HG03097 (cell line): ENCODE measurements at regions not wholly inside any gene's neighbourhood (a gene's known extent, or its start where the extent isn't known, plus 50 kb on each side); places are given as distances from the start of the nearest gene placed in this dataset.
"Not testable (repeated sequence)": the region's sequence is repeated elsewhere in the genome, so short reads cannot be mapped to it uniquely, and the experiment has no call there.

Experiments
- ATAC-seq: cut with Tn5 transposase; IDR thresholded peaks from one replicate; pipeline ENCODE4 v1.9.1; 2021; ENCODE audit not compliant: unreplicated experiment, low FRiP score

DNA sequence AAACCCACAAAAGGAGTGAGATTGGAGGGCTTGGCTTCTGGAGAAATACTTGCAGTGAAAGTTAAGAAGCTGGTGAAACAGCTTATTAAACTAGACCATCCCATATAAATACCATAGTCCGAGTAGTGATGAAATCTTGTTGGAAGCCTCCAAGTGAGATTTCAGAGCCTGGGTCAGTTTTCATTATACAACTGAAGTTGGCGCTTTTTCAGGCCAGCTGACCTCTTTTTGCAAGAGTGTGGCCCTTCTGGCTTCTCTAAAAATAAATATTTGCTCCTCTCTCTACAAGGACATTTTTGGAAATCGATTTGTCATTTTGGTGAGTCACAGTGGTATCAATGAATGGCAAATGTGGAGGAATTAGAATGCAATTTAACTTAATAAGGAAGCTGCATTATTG, 51.2 kb upstream of the THRB start:
- ATAC-seq, result no peak

DNA sequence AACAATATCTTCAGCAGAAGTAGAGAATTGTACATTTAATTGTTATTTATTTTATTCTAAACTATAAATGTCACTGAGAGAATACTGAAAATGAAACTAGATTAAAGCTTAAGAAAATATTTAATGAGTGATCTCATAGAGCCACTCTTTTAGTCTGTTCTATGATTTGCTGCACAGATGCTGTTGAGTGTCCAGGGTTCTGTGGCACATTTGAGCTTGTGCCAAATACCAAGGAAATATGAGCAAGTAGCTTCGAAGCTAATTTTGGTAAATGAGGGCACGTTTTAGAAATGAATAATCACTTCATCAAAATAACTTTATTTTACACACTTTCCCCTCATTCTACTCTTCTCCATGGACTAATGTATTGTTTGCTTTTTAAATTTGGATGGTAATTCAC, 53.6 kb upstream of the THRB start:
- ATAC-seq, result no peak

DNA sequence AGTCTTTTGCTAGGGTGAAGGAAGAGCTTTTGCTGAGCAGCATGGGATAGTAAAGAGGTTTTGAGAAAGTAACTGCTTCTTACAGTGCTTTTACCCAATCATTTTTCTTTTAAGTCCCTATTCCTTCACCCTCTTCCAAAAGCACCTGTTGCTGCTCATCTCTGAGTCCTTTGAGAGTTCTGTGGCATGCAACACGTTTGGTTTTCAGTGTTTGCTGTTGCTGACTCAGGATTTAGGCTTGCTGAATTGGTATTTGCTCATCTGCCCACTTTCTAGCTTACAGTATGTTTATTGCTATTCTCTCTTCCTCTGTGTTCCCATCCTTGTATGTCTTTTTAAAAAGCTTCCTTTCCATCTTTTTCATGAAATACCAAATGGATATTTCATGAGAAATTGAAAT, 55.9 kb upstream of the THRB start:
- ATAC-seq, result no peak

DNA sequence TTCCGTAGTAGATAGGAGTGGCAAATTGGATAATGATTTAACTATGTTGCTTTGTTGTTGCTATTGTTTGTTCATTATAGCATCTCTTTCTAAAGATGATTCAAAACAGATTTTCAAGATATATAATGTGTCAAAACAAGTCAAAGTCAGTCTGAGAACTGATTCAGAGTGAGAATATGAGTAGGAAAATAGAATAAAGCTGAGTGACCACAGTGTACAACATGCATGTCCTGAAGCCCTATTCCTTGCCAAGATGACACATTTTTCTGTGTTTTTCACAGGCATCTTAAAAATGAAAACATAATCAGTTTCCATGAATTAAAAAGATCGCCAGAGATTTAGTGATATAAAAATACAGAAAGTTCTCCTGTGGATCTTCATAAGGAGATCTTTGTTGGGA, 57.0 kb upstream of the THRB start:
- no peak for ATAC-seq

DNA sequence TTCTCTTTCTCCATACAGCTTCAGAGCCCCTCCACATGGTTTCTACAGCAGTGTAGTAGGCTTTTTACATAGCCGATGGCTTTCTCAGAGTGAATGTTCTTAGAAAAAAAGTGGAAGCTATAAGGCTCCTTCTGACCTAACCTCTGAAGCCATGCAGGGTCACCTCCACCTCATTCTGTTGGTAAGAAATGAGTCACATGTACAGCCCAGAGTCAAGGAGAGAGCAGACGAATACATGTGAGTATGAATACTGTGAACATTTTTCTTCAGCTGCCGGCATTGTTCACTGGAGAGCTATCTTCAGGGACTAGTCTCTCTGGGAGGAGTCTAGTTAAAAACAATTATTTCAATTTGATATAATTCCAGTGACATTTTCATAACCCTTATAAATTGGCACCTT, 68.2 kb upstream of the THRB start:
- no peak for ATAC-seq

DNA sequence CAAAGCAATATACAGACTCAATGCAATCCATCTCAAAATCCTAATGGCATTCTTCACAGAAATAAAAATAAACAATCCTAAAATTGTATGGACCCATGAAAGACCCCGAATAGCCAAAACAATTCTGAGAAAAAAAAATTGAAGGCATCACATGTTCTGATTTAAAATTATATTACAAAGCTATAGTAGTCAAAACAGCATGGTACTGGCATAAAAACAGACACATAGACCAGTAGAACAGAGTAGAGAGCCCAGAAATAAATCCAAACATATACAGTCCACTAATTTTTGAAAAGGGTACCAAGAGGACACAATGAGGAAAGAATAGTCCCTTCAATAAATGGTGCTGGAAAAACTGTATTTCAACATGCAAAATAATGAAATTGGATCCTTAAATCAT, 70.4 kb upstream of the THRB start:
- no peak for ATAC-seq

DNA sequence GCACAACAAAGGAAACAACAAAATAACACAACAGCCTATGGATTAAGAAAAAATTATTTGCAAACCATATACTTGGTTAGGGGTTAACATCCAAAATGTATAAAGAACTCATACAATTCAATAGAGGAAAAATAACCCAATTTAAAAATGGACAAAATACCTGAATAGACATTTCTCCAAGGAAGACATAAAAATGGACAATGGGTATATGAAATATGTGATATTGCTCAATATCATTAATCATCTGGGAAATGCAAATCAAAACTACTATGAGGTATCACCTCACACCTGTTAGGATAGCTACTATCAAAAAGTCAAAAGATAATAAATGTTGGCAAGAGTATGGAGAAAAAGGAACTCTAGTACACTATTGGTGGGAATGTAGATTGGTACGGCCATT, 71.0 kb upstream of the THRB start:
- no peak for ATAC-seq

DNA sequence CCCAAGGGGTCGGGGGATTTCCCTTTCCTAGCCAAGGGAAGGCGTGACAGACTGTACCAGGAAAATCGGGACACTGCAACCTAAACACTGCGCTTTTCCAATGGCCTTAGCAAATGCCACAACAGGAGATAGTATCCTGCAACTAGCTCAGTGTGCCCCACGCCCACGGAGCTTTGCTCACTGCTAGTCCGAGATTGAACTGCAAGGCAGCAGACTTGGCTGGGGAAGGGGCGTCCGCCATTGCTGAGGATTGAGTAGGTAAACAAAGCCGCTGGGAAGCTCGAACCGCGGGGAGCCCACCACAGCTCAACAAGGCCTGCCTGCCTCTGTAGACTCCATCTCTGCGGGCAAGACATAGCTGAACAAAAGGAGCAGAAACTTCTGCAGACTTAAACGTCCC, 72.3 kb upstream of the THRB start:
- no peak for ATAC-seq

DNA sequence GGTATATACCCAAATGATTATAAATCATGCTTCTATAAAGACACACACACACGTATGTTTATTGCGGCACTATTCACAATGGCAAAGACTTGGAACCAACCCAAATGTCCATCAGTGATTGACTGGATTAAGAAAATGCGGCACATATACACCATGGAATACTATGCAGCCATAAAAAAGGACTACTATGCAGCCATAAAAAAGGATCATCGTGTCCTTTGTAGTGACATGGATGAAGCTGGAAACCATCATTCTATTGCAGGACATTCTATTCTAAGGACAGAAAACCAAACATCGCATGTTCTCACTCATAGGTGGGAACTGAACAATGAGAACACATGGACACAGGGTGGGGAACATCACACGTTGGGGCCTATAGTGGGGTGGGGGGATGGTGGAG, 77.8 kb upstream of the THRB start:
- not testable (repeated sequence) for ATAC-seq

DNA sequence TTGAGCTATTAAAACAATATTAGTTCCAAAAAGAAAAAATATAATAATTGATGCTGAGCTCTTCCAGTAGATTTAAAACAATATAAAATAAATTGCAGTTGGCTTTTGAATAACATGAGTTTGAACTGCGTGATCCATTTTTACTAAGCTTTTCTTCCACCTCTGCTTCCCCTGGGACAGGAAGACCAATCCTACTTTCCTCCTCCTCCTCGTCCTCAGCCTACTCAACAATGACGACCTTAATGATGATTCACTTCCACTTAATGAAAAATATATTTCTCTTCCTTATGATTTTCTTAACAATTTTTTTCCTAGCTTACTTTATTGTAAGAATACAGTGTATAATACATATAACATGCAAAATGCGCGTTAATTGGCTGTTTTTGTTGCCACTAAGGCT, 78.9 kb upstream of the THRB start:
- no peak for ATAC-seq

DNA sequence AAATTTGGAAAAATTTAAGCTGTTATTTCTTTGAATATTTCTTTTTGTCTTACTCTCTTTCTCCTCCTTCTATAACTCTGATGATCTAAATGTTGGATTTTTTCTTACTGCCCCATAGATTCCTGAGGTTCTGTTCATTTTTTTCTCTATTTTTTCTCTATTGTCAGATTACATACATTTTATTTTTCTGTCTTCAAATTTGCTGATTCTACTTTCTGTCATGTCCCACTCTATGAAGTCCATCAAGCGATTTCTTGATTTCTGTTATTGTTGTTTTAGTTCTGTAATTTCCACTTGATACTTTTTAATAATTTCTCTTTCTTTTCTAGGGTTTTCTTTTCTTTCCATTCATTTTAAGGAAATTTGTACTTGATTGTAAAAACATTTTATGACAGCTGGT, 83.7 kb upstream of the THRB start:
- no peak for ATAC-seq

DNA sequence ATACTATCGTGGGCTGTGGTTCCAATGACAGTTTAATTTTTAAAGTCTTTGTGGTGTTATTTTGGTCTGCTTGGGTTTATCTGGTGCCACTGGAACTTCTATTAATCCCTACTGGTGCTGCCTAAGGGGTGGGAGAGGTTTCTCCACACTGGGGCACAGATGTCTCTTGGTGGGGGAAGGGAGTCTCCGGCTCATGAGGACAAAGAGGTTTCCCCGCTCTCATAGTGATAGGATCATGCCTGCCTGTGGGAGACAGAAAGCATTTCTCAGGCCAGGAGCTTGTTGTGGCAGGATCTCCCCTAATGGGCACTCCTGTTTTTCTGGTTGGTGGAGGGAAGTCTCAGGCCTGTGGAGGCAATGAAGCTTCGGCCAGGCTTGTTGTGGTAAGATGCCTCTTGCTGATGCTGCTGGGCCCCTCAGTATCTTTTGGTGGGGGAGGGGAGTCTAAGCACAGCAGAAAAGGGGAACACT, 84.3 kb upstream of the THRB start:
- no peak for ATAC-seq

DNA sequence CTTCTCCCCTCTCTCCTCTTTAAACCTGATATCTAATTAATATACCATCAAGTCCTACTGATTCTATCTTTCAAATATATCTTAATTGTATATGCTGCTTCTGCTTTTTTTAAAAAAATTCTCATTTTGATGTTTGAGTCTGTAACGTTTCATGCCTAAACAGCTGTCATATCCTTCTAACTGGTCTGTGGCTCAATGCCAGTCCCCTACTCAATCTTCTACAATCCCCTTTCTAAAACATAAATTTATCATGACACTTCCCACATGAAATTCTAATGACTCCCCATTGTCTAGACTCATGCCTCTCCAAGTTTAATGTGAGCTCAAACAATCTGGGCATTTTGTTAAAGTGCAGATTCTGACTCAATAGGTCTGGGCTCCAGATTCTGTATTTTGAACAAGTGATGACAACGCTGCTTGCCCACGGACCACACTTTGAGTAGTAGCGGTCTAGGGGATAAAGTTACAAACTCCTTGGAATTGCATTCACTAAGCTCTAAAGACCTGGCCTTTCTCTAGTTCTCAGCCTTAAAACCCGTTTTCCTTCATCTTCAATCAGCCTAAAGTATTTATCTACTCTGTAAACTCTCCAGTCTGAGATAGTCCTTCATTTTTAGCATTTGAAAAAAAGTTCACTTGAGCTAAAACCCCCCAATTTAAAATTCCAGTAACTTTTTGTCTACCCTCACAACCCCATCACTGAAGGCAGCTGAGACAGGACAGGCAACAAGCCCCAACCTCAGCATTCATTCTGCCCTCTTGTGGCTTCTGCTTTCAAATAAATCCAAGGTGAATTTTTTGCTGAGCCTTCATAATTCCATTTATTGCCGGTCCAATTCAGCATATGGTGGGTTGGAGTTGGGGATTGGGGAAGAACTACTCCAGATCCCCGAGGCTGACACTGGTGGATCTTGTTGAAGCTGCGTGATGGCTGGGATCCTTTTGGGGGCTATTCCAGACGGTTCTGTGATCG, 88.1 kb upstream of the THRB start:
- no peak for ATAC-seq

DNA sequence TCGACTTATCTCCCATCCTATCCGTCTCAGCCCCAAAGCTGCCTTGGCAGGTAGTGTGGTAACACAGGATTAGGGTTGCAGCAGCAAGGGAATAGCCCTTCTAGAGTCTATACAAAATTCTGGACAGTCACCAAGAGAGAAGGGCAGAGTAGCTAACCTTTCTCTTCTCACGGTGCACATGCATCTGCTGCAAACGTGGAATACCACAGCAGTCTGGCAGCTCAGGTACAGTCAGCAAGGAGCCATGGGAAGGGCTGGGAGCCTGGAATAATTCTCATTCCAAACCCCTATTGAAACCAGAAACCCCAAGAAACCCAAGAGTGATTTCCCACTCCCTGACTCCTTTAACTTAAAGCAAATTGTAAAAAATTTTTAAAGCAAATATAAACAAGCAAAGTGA, 92.3 kb upstream of the THRB start:
- ATAC-seq, result no peak

DNA sequence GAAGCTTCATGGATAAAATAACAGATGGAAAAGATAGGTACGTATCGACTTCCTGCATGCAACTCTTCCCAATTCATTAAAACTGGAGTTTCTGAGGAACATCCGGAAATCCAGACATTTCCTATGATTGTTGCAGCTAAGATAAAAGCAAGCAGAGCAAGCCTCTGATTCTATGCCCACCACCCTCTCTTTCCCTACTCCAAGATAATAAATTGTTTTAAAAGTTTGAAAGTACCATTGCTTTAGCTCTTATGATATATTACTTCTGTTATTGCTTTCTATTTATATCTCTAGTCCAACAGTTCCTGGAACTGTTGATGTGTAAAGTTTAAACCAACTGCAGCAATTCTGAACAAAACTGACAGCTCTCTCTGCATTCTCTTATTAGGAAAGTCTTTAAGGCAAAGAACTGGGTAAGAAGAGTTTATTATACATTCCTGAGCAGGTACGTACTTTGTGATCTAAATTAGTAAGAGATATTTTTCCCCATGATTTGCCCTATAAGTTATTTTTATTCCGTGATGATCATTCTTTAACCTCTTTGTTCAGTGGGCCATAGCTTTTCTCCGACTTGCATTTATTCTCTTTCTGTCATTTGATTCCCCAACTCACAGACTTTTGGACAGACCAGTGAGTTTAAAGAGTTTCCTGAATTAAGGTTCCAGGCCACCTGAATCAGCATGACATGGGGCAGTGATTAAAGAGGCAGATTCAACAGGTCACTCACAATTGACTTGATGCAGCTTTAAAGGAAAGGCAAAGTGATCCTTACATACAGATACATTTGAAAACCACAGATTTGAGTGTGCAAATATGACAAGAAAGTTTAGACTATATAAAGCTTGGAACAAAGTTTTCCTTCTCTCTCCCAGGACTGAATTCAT, 94.2 kb upstream of the THRB start:
- no peak for ATAC-seq

DNA sequence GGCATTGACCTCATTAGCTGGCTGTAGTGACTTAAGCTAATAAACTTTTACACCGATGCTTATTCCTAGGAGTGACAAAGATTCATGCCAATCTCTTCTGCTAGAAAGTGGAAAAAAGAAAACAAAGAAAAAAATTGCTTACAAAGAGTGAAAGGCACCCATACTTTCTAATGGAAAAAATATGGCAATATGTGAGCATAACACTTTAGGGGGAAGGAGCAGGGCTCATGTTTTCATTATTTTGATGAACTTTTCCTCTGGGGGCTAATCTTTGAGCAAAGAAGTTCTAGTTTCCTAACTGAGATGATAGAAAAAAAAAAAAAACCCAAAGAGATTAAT, 94.8 kb upstream of the THRB start:
- no peak for ATAC-seq

DNA sequence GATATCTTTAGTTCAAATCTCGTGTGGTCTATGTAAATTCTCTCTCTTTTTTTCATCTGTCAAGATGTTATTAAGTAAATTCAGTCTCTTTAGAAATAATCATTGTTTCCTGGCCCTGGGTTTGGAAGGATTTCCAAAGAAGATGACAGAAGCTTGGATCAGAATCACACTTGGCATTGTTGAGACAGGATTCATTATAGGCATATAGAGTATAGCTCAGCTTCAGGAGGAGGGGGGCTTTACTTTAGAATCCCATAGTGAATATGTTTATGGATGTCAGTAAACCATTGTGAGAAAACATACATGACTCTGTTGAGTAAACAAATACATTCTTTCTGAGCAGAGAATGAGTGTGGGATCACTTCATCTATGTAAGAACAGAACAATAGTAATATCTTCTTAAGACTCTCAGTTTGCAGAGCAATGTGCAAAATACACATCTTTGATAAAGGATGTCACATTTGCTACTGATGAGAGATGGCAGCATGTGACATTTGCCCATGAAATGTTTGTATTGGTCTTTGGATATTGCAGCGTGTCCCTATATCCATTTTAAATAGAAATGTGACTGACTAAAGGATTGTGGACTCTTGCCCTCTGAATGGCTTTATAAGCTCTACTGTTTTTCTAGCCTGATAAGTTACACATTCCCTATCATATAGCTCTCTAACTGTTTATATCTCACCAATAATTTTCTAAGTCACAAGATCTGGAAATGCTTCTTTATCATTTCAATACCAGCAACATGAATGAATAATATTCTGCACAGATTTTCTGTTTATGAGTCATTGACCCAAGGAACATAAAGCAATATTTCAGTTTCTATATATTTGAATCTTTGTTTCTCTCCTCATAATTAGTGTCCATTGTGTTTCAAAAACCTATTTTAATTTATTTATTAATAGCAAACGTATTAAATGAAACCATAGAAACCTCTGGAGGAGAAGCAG, 95.6 kb upstream of the THRB start:
- no peak for ATAC-seq

DNA sequence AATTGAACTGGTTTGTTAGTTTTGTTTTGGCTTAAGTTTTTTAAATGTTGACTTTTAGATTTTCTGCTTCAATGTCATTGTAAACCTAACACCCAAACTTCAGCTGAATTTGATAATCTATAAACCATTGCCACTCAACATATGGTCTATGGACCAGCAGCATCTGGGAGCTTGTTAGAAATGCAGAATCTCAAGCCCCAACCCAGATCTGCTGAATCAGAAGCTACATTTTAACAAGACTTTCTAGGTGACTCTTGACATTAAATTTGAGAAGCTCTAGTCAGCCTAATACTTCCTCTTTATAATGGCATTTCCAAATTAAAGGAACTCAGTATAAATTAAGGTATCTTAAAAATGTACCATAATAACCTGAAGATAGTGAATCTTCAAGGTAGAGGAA, 96.5 kb upstream of the THRB start:
- no peak for ATAC-seq

DNA sequence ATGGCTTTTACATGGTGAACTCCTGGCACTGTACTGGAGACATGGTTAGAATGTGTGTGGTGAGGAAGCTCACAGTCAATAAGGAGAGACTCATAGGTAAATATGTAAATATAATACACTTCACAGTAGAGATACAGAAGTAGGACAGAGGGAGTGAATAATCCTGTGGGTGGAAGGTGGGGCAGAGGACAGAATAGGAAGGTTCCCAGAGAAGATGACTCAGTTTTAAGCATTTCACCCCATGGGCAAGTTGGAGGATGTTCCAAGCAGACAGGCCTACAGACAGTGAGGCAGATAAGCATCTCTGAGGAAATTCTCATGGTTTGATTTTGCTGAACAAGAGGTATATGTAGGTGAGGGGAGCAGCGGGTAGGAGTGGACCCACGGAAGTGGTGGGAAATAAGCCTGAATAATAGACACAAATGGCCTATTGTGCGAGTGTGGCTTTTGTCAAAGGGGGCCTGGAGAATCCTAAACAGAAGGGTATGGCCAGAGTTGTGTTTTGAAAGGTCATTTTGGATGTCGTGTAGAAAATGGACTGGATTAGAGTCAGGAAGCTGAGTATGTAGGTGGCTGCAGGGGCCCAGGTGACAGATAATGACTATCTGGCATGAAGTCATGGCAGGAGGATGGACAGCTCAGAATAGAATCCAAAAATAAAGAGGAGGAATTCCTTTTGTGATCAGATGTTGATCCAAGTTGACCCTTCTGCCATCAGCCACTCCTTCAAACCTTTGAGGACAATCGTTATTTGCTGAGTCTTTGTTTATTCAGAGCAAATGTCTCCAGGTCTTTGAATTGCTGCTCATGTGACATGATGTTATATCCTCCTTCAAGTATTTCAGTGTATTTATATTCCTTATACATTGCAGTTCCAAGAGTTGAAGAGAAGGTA, 97.3 kb upstream of the THRB start:
- ATAC-seq, result no peak

DNA sequence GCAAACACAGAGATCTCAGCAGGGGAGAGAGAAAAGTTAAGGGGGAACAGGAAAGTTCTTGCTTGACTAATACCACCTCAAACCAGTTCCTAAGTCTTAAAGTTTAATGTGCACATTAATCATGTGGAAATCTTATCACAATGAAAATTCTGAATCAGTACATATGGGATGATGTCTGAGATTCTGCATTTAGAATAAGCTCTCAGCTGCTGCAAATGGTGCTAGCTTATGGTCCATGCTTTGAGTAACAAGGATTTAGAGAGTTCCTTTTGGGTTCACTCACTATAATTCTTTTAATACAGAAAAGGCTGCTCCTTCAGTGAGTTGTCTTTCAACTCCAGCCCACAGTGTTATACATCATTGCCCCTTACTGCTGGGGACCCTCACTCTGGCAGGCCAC, 99.5 kb upstream of the THRB start:
- ATAC-seq, result no peak
